ENCODE measurements at regions not wholly inside any gene's neighbourhood (a gene's known extent, or its start where the extent isn't known, plus 50 kb on each side); places are given as distances from the start of the nearest gene placed in this dataset.

DNA sequence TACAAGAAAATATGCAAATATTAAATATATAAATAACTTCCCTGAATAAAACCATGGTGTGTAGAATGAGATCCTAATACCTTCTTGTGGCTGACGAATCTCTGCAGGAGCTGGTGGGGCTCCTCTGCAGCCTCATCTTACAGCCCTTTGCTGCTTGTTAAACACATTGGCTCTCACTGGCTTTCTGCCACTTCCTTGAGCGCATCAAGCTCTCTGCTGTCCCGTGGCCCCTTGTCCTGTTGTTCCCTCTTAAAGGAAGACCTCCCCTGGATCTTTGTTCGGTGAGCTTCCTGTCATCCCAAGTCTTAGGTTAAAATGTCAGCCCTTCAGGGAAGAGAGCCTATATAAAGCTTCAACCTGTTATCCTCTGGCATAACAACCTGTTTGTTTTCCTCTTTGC lies 519.6 kb downstream of the DOK5 start:
- TF ChIP-seq, protein P1, sequence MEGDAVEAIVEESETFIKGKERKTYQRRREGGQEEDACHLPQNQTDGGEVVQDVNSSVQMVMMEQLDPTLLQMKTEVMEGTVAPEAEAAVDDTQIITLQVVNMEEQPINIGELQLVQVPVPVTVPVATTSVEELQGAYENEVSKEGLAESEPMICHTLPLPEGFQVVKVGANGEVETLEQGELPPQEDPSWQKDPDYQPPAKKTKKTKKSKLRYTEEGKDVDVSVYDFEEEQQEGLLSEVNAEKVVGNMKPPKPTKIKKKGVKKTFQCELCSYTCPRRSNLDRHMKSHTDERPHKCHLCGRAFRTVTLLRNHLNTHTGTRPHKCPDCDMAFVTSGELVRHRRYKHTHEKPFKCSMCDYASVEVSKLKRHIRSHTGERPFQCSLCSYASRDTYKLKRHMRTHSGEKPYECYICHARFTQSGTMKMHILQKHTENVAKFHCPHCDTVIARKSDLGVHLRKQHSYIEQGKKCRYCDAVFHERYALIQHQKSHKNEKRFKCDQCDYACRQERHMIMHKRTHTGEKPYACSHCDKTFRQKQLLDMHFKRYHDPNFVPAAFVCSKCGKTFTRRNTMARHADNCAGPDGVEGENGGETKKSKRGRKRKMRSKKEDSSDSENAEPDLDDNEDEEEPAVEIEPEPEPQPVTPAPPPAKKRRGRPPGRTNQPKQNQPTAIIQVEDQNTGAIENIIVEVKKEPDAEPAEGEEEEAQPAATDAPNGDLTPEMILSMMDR (IDR thresholded peaks at IDR 0.05): no peak
- no peak for TF ChIP-seq POLR2AphosphoS5 (IDR thresholded peaks at IDR 0.05; ENCODE audit: insufficient read depth in 1 of 2, low read depth in 1 of 2)
- no peak for TF ChIP-seq POLR2A (IDR thresholded peaks at IDR 0.05)

All from vagina (tissue), 2 donors.